Activated naive CD8-positive, alpha-beta T cell treated with anti-CD3 and anti-CD28 coated beads, Interleukin-2, amount 10 ng/mL, durations not matched to agents 7 days and 5 days (primary cell): ENCODE measurements at regions not wholly inside any gene's neighbourhood (a gene's known extent, or its start where the extent isn't known, plus 50 kb on each side); places are given as distances from the start of the nearest gene placed in this dataset.

Source experiments
- ATAC-seq: fragments of 150-1000 bp; cut with Tn5 transposase; one replicate; pipeline ENCODE4 v1.10.0; 2021; ENCODE audit warnings: low read depth, moderate library complexity
- POLR2A ChIA-PET: fragments of 350-600 bp; sonication (Branson Sonifier 250); formaldehyde crosslinking; loops from one replicate; lab custom pipeline; 2021; ENCODE audit warnings: antibody characterized with exemption; lab: Charles Lee
- DNase-seq: peaks from one replicate; pipeline ENCODE4 v3.0.0; 2021
- H3K27ac Mint-ChIP-seq: one replicate; pipeline ENCODE4 v1.8.0; 2022; ENCODE audit warnings: mild to moderate bottlenecking, mixed read lengths
- H3K27me3 Mint-ChIP-seq: one replicate; pipeline ENCODE4 v1.8.0; 2022; ENCODE audit warnings: mild to moderate bottlenecking, moderate library complexity, mixed read lengths
- H3K36me3 Mint-ChIP-seq: one replicate; pipeline ENCODE4 v1.8.0; 2021; ENCODE audit warnings: mild to moderate bottlenecking, mixed read lengths
- H3K4me1 Mint-ChIP-seq: one replicate; pipeline ENCODE4 v1.8.0; 2021; ENCODE audit warnings: mixed read lengths
- H3K4me3 Mint-ChIP-seq: one replicate; pipeline ENCODE4 v1.8.0; 2022; ENCODE audit warnings: mild to moderate bottlenecking, moderate library complexity, mixed read lengths
- H3K9me3 Mint-ChIP-seq: one replicate; pipeline ENCODE4 v1.8.0; 2021; ENCODE audit warnings: mixed read lengths

- no peaks in the 10 kb centered on the region for H3K27me3 Mint-ChIP-seq
- no peaks in the 10 kb centered on the region for H3K36me3 Mint-ChIP-seq
- DNase-seq (no peak), ATAC-seq (no peak)
- POLR2A ChIA-PET, result no interaction called here
- H3K9me3 Mint-ChIP-seq, result peaks cover 4% of the 10 kb centered on the region
- no peak overlapping the region for H3K27ac Mint-ChIP-seq
- no peaks in the 10 kb centered on the region for H3K4me1 Mint-ChIP-seq
- H3K4me3 Mint-ChIP-seq, result no peak overlapping the region
These were observed 462.1 kb upstream of the DPP6 start for GRCh38 chr7:153590136-153590535.

GRCh38 chr7:153590571-153590970 lies 461.6 kb upstream of the DPP6 start:
- ATAC-seq, result no peak
- Mint-ChIP-seq H3K4me3 (no peak overlapping the region), H3K27ac (no peak overlapping the region), H3K36me3 (no peaks in the 10 kb centered on the region), H3K4me1 (no peaks in the 10 kb centered on the region), H3K27me3 (no peaks in the 10 kb centered on the region), H3K9me3 (peaks cover 4% of the 10 kb centered on the region)
- POLR2A ChIA-PET, result no interaction called here
- no peak for DNase-seq

GRCh38 chr7:153607354-153607753 lies 444.8 kb upstream of the DPP6 start:
- Mint-ChIP-seq H3K27ac (no peak overlapping the region), H3K36me3 (no peaks in the 10 kb centered on the region), H3K9me3 (peaks cover 1% of the 10 kb centered on the region), H3K4me3 (no peak overlapping the region), H3K27me3 (no peaks in the 10 kb centered on the region), H3K4me1 (no peaks in the 10 kb centered on the region)
- ATAC-seq, result no peak
- POLR2A ChIA-PET, result no interaction called here
- DNase-seq, result no peak

- DNase-seq (no peak), ATAC-seq (no peak)
- POLR2A ChIA-PET, result no interaction called here
- no peaks in the 10 kb centered on the region for H3K9me3 Mint-ChIP-seq
- H3K36me3 Mint-ChIP-seq, result no peaks in the 10 kb centered on the region
- H3K27ac Mint-ChIP-seq, result no peak overlapping the region
- H3K27me3 Mint-ChIP-seq, result no peaks in the 10 kb centered on the region
- H3K4me1 Mint-ChIP-seq, result no peaks in the 10 kb centered on the region
- no peak overlapping the region for H3K4me3 Mint-ChIP-seq
These were observed 435.4 kb upstream of the DPP6 start for GRCh38 chr7:153616711-153617325.

GRCh38 chr7:153627323-153627722 lies 424.9 kb upstream of the DPP6 start:
- POLR2A ChIA-PET, result no interaction called here
- H3K4me1 Mint-ChIP-seq, result no peaks in the 10 kb centered on the region
- H3K36me3 Mint-ChIP-seq, result no peaks in the 10 kb centered on the region
- no peak for ATAC-seq
- no peaks in the 10 kb centered on the region for H3K27me3 Mint-ChIP-seq
- no peak overlapping the region for H3K27ac Mint-ChIP-seq
- no peak for DNase-seq
- H3K9me3 Mint-ChIP-seq, result peaks cover 11% of the 10 kb centered on the region
- H3K4me3 Mint-ChIP-seq, result no peak overlapping the region

- no peak overlapping the region for H3K4me3 Mint-ChIP-seq
- DNase-seq (no peak), ATAC-seq (no peak)
- no peaks in the 10 kb centered on the region for H3K27me3 Mint-ChIP-seq
- H3K36me3 Mint-ChIP-seq, result no peaks in the 10 kb centered on the region
- peaks cover 8% of the 10 kb centered on the region for H3K9me3 Mint-ChIP-seq
- H3K27ac Mint-ChIP-seq, result no peak overlapping the region
- no peaks in the 10 kb centered on the region for H3K4me1 Mint-ChIP-seq
- POLR2A ChIA-PET, result no interaction called here
These were observed 423.8 kb upstream of the DPP6 start for GRCh38 chr7:153628406-153628805.

- Mint-ChIP-seq H3K9me3 (peaks cover 8% of the 10 kb centered on the region), H3K27me3 (no peaks in the 10 kb centered on the region), H3K36me3 (no peaks in the 10 kb centered on the region), H3K4me1 (no peaks in the 10 kb centered on the region), H3K27ac (no peak overlapping the region), H3K4me3 (no peak overlapping the region)
- no peak for DNase-seq
- ATAC-seq, result no peak
- POLR2A ChIA-PET, result no interaction called here
These were observed 423.4 kb upstream of the DPP6 start for GRCh38 chr7:153628825-153629224.

GRCh38 chr7:153638821-153639435 lies 413.3 kb upstream of the DPP6 start:
- no peak overlapping the region for H3K4me3 Mint-ChIP-seq
- H3K9me3 Mint-ChIP-seq, result peaks cover 10% of the 10 kb centered on the region
- ATAC-seq, result no peak
- no peaks in the 10 kb centered on the region for H3K27me3 Mint-ChIP-seq
- H3K4me1 Mint-ChIP-seq, result no peaks in the 10 kb centered on the region
- no peak overlapping the region for H3K27ac Mint-ChIP-seq
- POLR2A ChIA-PET, result no interaction called here
- H3K36me3 Mint-ChIP-seq, result no peaks in the 10 kb centered on the region
- no peak for DNase-seq

- Mint-ChIP-seq H3K36me3 (no peaks in the 10 kb centered on the region), H3K4me1 (no peaks in the 10 kb centered on the region), H3K27me3 (no peaks in the 10 kb centered on the region), H3K4me3 (no peak overlapping the region), H3K27ac (no peak overlapping the region), H3K9me3 (peaks cover 12% of the 10 kb centered on the region)
- DNase-seq (no peak), ATAC-seq (no peak)
- POLR2A ChIA-PET, result no interaction called here
These were observed 411.6 kb upstream of the DPP6 start for GRCh38 chr7:153640586-153640985.

GRCh38 chr7:153641199-153641598 lies 411.0 kb upstream of the DPP6 start:
- H3K4me1 Mint-ChIP-seq, result no peaks in the 10 kb centered on the region
- no peak for ATAC-seq
- peaks cover 12% of the 10 kb centered on the region for H3K9me3 Mint-ChIP-seq
- no peak overlapping the region for H3K4me3 Mint-ChIP-seq
- no peaks in the 10 kb centered on the region for H3K27me3 Mint-ChIP-seq
- DNase-seq, result no peak
- H3K36me3 Mint-ChIP-seq, result no peaks in the 10 kb centered on the region
- POLR2A ChIA-PET, result no interaction called here
- H3K27ac Mint-ChIP-seq, result no peak overlapping the region

GRCh38 chr7:153642989-153643388 lies 409.2 kb upstream of the DPP6 start:
- POLR2A ChIA-PET, result no interaction called here

GRCh38 chr7:153657182-153657800 lies 394.9 kb upstream of the DPP6 start:
- H3K4me3 Mint-ChIP-seq, result no peak overlapping the region
- POLR2A ChIA-PET, result no interaction called here
- H3K27me3 Mint-ChIP-seq, result no peaks in the 10 kb centered on the region
- H3K36me3 Mint-ChIP-seq, result no peaks in the 10 kb centered on the region
- H3K9me3 Mint-ChIP-seq, result peaks cover 5% of the 10 kb centered on the region
- no peak overlapping the region for H3K27ac Mint-ChIP-seq
- ATAC-seq, result no peak
- H3K4me1 Mint-ChIP-seq, result no peaks in the 10 kb centered on the region
- DNase-seq, result no peak

More at GRCh38 chr7:153642989-153643388, 409.2 kb upstream of the DPP6 start:
- Mint-ChIP-seq H3K27ac (no peak overlapping the region), H3K4me3 (no peak overlapping the region), H3K36me3 (no peaks in the 10 kb centered on the region), H3K9me3 (peaks cover 6% of the 10 kb centered on the region), H3K4me1 (no peaks in the 10 kb centered on the region), H3K27me3 (no peaks in the 10 kb centered on the region)
- no peak for ATAC-seq
- DNase-seq, result no peak

GRCh38 chr7:153675131-153675530 lies 377.1 kb upstream of the DPP6 start:
- POLR2A ChIA-PET, result no interaction called here
- H3K36me3 Mint-ChIP-seq, result no peaks in the 10 kb centered on the region
- DNase-seq (no peak), ATAC-seq (no peak)
- peaks cover 1% of the 10 kb centered on the region for H3K9me3 Mint-ChIP-seq
- H3K4me3 Mint-ChIP-seq, result no peak overlapping the region
- H3K27ac Mint-ChIP-seq, result no peak overlapping the region
- H3K27me3 Mint-ChIP-seq, result no peaks in the 10 kb centered on the region
- H3K4me1 Mint-ChIP-seq, result no peaks in the 10 kb centered on the region

- Mint-ChIP-seq H3K4me3 (no peak overlapping the region), H3K4me1 (no peaks in the 10 kb centered on the region), H3K27me3 (no peaks in the 10 kb centered on the region), H3K27ac (no peak overlapping the region), H3K9me3 (peaks cover 6% of the 10 kb centered on the region), H3K36me3 (no peaks in the 10 kb centered on the region)
- POLR2A ChIA-PET, result no interaction called here
- no peak for ATAC-seq
- no peak for DNase-seq
These were observed 369.6 kb upstream of the DPP6 start for GRCh38 chr7:153682628-153683027.
